GM18873 (cell line): ENCODE measurements at regions not wholly inside any gene's neighbourhood (a gene's known extent, or its start where the extent isn't known, plus 50 kb on each side); places are given as distances from the start of the nearest gene placed in this dataset.
"Not testable (repeated sequence)": the region's sequence is repeated elsewhere in the genome, so short reads cannot be mapped to it uniquely, and the experiment has no call there.

Experiments
- ATAC-seq: cut with Tn5 transposase; IDR thresholded peaks from one replicate; pipeline ENCODE4 v1.9.1; 2021; ENCODE audit warnings: mild to moderate bottlenecking, moderate library complexity, moderate number of reproducible peaks; ENCODE audit not compliant: unreplicated experiment, low FRiP score

DNA sequence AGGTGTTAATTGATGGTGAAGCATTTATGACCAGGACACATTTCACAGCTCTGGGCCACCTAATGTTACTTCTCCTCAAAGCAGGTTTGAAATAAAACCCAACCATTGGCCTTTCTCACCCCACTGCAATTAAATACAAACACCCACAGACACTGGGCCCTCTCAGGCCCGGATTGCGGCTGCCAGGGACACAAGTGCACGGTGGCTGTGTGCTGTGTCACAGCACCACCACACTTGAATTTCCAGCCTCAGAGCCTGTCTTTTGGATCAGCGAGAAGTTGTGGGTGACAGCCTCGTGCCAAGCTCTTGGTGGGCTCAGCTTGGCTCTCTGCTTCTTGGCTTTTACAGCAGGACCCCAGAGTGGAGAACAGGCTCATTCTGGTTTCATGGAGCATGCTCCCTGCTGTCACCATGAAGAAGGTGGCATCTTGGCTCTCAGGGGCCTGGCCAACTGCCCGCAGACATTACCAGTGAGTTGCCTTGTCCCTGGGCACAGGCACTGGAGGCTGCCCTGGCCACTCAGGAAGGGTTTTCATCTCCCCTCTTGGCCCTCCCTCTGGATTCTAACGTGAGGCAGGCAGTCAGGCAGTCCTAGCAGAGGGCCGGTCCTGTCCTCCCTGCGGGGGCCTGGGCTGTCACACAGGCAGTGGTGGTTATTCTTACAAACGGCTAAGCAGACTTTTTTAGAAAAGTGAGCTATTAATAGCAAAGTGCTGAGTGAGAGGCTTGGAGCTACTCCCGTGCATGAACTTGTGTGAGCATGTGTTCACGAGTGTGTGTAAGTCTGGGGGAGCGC, 234.5 kb downstream of the BCL2L11 start:
- not testable (repeated sequence) for ATAC-seq

DNA sequence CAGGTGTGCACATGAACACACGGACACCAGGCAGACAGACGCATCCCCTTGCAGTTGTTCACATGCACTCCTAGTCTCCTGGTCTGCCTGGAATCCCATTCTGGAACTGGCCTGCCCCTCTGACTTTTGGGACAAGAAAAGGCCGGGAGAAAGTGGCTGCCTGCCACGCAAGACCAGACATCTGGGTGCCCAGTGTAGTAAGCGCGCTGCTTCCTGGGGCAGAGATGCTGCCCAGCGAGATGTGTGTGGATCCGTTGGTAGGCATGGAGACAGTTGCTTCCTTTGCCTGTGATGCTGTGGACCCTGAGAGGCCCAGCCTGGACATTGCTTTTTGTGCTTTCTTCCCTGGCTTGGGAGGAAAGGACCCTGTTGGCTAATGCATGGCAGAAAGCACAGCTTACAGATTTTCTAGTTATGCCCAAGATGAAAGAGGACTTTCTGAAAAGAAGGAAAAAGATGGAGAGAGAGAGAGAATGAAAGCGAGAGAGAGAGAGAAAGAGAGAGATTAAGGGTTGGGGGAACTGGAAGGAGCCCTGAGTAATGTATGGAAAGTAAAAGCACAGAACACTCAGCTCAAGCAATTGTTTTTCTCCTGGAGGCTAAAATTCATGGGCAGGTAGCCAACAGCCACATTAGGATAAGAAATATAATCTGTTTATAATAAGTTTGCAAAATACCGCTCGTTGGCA, 235.3 kb downstream of the BCL2L11 start:
- not testable (repeated sequence) for ATAC-seq

DNA sequence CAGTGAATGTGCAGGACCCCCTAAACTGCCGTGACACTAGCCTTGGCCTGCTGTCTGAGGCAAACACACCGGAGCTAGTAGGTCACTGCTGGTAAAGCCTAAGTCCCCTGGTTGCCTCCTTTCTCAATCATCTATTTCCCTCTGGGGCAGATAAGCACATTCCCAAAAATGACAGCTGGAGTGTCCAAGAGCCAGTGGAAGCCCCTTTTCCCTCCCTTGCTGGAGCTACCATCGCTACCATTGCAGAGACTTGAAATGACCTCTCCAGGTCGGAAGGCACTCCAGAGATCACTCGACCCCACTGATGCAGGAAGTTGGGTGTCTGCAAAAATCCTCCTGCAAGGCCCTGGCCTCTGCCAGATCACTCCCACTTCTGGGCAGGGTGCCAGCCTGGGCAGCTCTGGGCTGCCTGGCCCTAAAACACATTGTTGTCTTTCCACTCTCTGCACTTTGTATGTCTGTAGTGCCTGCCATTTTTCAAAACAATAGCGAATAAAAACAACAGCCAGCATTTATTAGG, 235.9 kb downstream of the BCL2L11 start:
- ATAC-seq, result not testable (repeated sequence)

DNA sequence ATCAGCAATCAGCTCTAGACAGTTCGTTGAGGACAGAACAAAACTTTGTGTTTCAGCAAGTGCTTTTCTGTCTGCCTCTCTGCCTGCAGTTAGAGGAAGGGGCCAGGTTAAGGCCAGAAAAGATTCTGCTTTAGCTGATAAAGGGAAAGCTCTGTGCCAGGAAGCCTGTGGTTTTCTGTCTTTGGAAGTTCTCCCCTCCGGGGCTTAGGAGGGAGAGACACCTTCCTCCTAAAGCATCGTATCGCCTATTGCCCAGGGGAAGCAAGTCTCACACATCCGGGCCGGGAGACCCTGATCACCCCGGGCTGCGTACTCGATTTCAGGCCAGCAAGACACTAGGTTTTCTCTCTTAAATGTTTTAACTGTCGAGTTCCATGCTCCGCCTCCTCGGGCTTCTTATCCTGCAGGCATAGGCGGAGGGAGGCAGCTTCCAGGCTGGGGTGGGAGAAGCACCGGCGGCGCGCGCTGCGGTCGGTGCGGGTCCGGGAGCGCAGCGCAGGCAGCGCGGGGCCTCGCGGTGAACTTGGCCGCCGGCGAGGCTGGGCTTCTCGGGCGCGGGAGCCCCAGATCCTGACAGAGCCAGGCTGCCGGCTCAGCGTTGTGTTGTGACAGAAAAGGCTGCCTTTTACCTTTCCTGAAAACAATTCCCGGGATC, 245.4 kb downstream of the BCL2L11 start:
- ATAC-seq, result not testable (repeated sequence)

DNA sequence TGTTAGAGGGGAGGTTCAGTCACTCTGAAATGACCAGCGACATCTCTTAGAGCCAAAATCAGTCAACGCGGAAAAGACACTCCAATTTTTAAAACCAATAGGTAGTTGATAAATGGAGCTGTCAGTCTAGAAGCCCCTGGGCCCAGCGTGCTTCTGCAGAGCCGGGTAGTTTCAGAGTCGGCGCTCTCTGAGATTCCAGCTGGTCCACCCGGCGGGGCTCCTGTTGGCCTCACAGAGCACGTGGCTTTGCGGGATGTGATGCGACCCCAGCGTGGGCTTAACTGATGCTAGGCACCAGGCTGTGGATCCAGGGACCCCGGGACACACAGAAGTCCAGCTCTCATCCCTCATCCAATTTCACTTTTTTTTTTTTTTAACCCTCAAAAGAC, 245.9 kb downstream of the BCL2L11 start:
- not testable (repeated sequence) for ATAC-seq

DNA sequence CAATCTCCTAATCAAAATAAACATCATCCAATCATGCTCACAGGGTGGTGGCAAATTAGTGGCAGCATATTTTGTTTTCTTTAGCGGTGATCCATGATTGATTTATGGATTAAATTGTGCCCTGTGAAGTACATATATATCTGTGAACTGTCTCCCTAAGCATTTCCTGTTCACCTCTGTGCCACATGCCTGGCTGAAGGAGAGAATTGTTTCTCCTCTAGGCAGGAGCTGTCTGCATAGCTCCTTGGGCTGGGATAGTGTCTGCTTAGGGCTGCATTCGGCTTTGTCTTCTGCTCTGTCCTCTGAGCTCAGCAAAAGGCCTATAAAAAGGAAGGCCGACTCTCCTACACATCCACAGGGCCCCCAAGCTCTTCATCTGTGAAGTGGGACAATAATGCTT, 246.4 kb downstream of the BCL2L11 start:
- not testable (repeated sequence) for ATAC-seq

DNA sequence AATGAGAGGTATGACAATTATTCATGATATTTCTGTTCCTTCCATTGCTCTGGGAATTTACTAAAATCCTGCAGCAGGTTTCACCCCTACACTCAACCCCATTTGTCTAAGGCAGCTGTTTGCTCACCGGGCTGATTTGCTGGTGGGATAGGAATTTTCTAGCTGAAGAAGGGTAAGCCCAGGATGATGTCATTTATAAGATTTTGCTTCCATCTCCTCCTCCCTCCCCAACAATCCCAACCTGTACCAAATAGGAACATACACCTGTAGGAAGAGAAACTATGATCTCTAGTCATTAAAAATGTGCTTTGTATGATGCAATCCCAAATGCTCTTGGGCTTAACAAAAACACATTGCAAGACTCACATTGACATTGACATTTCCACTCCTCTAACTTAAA, 247.2 kb downstream of the BCL2L11 start:
- ATAC-seq, result not testable (repeated sequence)

DNA sequence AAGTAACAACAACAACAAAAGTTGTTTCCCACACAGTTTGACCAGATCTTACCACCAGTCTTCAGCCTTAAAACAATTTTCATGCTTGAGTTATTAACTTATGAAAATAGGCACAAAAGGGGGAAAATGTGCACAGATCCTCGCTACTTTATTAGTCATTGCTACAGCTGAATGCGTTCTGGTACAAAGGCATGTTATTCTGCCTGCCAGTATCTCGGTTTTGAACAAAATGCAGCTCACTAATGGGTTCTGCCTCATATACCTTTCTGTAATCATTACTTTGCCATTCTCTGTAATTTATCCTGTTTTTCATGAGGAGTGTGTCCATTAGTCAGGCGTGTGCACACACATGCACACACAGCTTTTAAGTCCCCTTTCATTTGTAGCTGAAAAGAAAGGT, 247.6 kb downstream of the BCL2L11 start:
- not testable (repeated sequence) for ATAC-seq

DNA sequence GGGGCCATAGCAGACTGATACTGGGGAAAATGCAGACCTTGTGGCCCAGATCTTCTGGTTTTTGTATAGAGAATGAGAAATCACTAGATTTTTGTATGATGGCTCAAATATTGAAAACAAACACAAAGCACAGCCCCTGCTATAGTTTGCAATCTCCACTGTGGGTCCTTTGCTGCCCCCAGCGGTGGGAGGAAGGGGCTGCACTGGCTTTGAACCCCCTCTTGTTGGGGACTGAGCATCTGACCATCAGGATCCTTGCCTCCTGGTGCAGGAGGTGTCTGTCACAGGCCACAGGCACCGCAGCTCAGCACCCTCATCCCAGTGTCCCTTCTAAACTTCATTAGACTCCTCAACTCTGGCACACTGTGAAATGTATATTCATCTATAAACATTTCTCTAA, 252.3 kb downstream of the BCL2L11 start:
- not testable (repeated sequence) for ATAC-seq

DNA sequence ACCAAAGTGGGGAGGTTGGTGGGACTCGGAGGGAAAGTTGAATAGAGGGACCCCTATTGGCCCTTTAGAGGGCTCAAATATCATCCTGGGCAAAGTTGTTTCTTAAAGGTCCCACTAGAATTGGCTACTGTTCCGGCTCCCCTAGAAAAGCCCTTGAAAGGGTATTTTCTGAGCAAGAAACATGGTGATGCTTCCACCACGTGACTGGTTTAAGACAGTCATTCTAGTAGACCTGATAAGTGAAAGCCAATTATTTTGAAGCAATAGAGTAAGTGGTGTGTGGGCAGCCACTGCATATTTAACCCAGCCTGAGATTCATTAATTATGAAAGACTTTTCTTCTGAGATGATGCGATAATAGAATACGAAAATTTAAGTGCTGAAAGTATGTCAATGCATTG, 253.3 kb downstream of the BCL2L11 start:
- ATAC-seq, result not testable (repeated sequence)

DNA sequence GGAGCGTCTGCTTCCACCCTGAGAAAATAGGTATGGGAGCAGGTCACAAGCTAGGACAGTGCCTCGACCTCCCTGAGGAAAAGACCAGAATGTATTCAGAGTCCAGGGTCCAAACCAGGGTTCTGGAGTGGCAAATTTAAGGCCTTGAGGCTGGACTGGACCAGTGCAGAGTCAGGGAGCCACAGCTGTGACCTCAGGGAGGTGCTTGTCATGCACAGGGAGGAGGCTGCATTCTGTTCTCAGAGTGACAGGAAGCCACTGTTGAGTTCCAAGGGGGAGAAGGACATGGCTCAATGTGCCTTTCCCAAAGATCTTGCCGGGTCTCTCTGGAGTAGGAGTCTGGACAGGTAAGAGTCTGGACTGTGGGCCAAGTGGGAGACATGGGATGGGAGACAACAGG, 254.0 kb downstream of the BCL2L11 start:
- not testable (repeated sequence) for ATAC-seq

DNA sequence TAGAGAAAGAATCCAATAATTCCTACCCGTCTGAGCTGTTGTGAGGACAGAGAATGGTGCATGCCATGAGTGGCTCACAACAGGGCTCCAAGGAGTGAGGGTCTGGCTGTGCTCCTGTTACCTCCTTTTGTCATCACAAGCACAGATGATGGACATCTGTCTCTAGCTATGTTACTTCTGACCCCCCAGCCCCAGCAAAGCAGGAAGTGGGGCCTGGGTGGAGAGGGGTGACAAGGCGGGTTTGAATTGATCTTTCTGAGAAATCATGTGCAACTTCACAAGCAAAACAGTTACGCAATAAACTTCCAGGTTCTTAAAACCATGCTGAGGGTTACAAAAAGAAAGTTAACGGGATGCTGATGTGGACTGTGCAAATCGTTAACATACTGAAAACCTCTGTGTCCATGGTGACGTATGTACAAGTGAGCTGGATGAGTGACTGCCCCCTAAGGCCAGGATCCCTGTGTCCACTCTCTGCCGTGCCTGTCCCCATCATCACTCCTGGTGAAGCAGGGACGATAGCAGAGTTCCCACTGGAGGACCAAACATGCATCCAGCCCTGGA, 254.7 kb downstream of the BCL2L11 start:
- not testable (repeated sequence) for ATAC-seq

DNA sequence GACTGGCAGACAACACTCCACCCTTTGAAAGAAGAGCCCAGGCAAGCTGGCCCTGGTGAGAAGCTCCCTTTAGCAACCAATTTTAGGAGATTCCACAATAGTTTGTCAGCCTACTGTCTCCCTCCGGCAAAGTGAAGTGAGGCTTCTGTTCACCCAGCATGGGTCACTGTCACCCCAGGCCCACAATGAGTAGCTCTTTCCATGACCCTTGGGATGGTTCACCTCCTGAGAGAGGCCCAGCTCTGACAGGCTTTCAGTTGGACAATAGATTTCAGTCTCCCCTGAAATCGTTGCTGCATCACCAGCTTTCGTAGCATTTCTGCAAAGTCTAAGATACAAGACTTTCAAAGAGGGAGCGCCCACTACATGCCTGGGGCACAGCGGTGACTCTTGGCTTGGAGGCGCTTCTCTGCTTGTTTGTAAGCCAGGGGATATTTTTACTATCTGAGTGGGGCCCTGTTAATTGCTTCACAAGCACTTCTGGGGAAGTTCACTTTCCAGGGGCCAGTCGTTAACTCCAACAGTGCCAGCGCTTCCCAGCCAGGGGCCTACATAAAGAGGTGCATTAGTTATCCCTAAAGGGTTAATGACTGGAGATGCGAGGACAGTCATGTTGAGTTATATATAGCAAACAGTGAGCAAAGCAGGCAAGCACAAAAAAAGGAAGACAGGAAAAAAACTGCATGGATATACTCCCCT, 255.7 kb downstream of the BCL2L11 start:
- not testable (repeated sequence) for ATAC-seq

DNA sequence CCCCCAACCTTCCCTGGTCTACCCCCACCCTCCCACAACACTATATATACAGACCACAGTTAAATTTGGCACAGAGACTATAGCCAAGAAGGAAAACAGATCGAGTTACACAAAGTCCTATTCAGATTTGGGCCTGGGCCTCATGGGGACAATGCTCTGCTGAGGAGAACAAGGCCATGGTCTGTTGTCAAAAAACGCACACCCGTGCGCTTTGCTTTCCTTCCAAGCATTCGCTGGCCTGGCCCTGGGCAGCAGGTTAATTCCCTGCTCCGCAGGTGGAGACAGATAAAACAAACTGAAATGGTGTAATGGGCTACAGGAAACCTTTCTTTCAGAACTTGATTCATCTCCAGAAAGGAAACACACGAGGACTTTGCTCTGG, 256.2 kb downstream of the BCL2L11 start:
- ATAC-seq, result not testable (repeated sequence)

DNA sequence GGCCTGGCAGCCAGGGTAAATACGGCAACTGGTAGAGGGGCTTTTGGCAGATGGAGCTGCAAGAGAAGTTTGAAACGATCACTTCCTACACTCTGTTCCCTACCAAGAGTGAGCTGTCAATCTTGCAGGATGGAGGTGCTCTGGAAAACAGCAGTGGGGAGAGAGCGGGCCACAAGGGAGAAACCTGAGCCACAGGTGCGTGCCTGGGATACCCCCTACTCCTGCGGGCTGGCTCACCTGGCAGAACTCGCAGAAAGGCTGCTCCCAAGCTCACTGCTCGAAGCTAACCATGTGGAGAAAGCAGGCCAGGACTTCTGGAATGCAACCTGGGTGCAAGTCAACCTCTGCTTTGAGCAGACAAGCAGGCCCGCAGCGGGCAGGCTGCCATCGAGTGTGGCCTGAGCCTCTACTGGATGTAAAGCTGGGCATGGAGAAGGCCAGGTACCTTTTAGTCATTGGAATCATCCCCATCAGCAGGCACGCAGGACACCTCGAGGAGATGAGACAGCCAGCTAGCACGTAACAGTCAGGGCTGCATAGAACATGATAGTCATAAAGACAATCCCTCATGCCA, 256.8 kb downstream of the BCL2L11 start:
- ATAC-seq, result not testable (repeated sequence)

DNA sequence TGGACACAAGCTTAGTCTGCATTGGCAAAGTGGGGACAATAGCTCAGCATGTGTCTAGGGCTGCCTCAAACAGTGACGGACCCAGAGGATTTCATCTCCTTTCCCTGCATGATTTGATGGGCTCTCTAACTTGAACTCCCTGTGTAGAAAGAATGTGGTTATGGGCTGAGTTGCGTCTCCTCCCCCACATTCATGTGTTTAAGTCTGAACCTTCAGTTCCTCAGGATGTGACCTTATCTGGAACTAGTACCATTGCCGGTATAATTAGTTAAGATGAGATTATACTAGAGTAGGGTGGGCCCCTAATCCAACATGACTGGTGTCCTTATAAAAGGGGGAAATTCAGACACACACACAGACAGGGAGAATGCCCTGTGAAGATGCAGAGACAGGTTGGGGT, 257.6 kb downstream of the BCL2L11 start:
- not testable (repeated sequence) for ATAC-seq

DNA sequence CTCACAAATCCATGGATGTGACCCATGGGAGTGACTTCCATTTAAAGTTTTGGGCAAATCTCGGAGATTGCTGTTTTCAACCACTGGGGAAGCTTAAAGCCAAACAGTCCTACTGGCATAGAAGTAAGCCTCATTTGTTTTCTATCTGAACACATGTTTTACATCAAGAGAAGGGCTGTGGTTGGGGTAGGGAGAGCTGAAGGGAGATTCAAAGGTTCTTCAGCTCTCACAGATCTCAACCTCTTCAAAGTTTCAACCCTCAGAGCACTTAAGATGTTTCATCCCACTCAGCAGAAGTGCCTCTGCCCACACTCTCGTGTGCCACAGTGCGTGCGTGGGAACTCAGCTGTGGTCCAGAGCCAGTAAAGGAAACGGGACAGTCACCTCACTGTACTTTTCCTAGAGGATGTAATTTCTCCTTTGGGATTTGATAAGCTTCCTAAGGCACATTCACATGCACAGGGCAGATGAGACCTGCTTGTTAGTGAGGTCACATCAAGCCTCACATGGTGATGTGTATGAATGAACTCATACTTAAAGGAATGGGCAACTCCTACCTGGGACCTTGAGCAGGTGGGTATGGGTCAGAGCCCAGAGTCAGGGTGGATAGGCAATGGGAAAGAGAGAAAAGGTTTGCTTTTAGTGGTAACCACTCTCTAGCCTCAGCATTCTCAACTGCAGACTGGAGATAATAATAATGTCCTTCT, 260.2 kb downstream of the BCL2L11 start:
- not testable (repeated sequence) for ATAC-seq

DNA sequence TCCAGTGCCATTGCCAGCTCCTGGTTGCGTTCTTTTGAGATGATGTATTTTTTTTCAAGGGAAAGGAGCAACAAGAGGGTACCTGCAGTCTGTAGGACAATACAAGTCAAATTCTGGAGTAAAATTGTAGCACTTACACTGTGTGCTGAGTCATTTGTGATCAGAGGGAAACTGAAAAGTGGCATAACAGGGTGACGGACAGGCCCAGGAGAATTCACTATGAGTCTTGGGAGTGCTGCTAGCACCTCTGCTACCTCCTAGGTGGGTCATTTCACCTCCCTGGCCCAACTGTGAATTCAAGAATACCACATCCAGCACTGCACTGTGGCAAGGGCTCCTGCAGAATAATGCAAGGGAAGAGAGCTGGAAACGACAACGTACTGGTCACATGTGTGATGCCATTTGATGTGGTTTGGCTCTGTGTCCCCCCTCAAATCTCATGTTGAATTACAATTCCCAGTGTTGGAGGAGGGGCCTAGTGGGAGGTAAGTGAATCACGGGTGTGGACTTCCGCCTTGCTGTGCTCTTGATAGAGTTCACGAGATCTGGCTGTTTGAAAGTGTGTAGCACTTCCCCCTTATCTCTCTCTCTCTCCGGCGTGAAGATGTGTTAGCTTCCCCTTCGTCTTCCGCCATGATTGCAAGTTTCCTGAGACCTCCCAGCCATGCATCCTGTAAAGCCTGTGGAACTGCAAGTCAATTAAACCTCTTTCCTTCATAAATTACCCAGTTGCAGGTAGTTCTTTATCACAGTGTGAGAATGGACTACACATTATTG, 261.0 kb downstream of the BCL2L11 start:
- not testable (repeated sequence) for ATAC-seq
